ENCODE measurements at regions not wholly inside any gene's neighbourhood (a gene's known extent, or its start where the extent isn't known, plus 50 kb on each side); places are given as distances from the start of the nearest gene placed in this dataset.

- no peaks in the 10 kb centered on the region for H3K36me3 ChIP-seq (ENCODE audit: control insufficient read depth in 2 of 2, extremely low read depth in 1 of 2, insufficient read depth in 2 of 2, low read length in 2 of 2)
- CTCF ChIA-PET, result no interaction called here
- H3K9ac ChIP-seq (replicated peaks; ENCODE audit: extremely low read depth, insufficient read depth, low read length), result no peak overlapping the region
- FAIRE-seq (no peak), DNase-seq (ENCODE audit: low read depth, low spot score) (no peak)
- no peak overlapping the region for H3K4me3 ChIP-seq (replicated peaks in 1 of 3; ENCODE audit: insufficient read depth in 1 of 3, low read depth in 1 of 3, low read length in 3 of 3)
- dilution Hi-C loops (cut with MboI; ENCODE audit: extremely low pct_ligation_motif_present, low sequenced_read_pairs), result no loop called here
- POLR2A ChIA-PET, result no interaction called here
- no peaks in the 10 kb centered on the region for H3K79me2 ChIP-seq (ENCODE audit: control insufficient read depth, insufficient read depth, low read length)
- H3K4me2 ChIP-seq (ENCODE audit: insufficient read depth, low read length), result no peak overlapping the region
- TF ChIP-seq GATA2 (IDR thresholded peaks at IDR 0.05; ENCODE audit: insufficient read depth, insufficient read length, low read depth, low read length) (no peak), JUN (IDR thresholded peaks at IDR 0.05; ENCODE audit: borderline replicate concordance, insufficient read depth, insufficient read length, low read depth) (no peak), MAX (IDR thresholded peaks at IDR 0.05; ENCODE audit: insufficient read depth, insufficient read length) (no peak), POLR2AphosphoS5 (IDR thresholded peaks at IDR 0.05; ENCODE audit: insufficient read depth, low read depth, low read length) (no peak), MYC (IDR thresholded peaks at IDR 0.05; ENCODE audit: low read depth, low read length) (no peak), FOS (IDR thresholded peaks at IDR 0.05; ENCODE audit: borderline replicate concordance, insufficient read depth, low read length) (no peak), POLR2A (IDR thresholded peaks at IDR 0.05; ENCODE audit: low read depth, low read length) (no peak), CTCF (IDR thresholded peaks at IDR 0.05; ENCODE audit: extremely low read depth in 1 of 2, insufficient read depth in 1 of 2, low read depth in 1 of 2, low read length in 2 of 2) (no peak), EZH2 (IDR thresholded peaks at IDR 0.05; ENCODE audit: borderline replicate concordance, low read depth, low read length, severe bottlenecking) (no peak)
- BruUV-seq (replicated peaks), result no TSS peak
- no peak overlapping the region for H2AFZ ChIP-seq (ENCODE audit: low read depth, low read length)
- H3K27me3 ChIP-seq (ENCODE audit: control insufficient read depth in 2 of 2, insufficient read depth in 2 of 2, low read length in 2 of 2), result no peaks in the 10 kb centered on the region
- intact Hi-C loops (cut with micrococcal nuclease), result no loop called here
- H3K27ac ChIP-seq (ENCODE audit: insufficient read depth, low read depth, low read length), result no peak overlapping the region
- H3K9me3 ChIP-seq (replicated peaks; ENCODE audit: control insufficient read depth, insufficient read depth, low read length), result no peaks in the 10 kb centered on the region
- no peaks in the 10 kb centered on the region for H4K20me1 ChIP-seq (replicated peaks; ENCODE audit: control insufficient read depth, extremely low read depth, insufficient read depth, low read length)
- no peaks in the 10 kb centered on the region for H3K9me1 ChIP-seq (replicated peaks; ENCODE audit: control insufficient read depth, extremely low read depth, insufficient read depth, low read length)
- H3K4me1 ChIP-seq (ENCODE audit: control insufficient read depth, extremely low read depth, insufficient read depth, low read length), result no peaks in the 10 kb centered on the region
These were observed 65.9 kb upstream of the NEK6 start for GRCh38 chr9:124191691-124192395.
